Lung (tissue), 11 donors: ENCODE measurements at regions not wholly inside any gene's neighbourhood (a gene's known extent, or its start where the extent isn't known, plus 50 kb on each side); places are given as distances from the start of the nearest gene placed in this dataset.

ENCODE experiments used
- ATAC-seq: fragments of 200-7000 bp; cut with Tn5 transposase; one replicate; pipeline ENCODE4 v1.9.1; 2020; ENCODE audit warnings: moderate number of reproducible peaks; ENCODE audit not compliant: insufficient read depth, low FRiP score
- DNase-seq, 3 donors: peaks; one replicate each; pipeline ENCODE4 v3.0.0-alpha.2; 2013 to 2017
- H3K27ac ChIP-seq, 2 donors: one replicate each; pipeline ENCODE4 v1.5.1; 2013; ENCODE audit warnings: mild to moderate bottlenecking in 2 of 2, moderate library complexity in 2 of 2, control low read depth in 1 of 2, inconsistent platforms in 1 of 2, low read depth in 1 of 2, low read length in 1 of 2
- H3K27me3 ChIP-seq, 3 donors: one replicate each; pipeline ENCODE4 v1.5.1; 2013; ENCODE audit warnings: low read length in 2 of 3; ENCODE audit not compliant: control insufficient read depth in 3 of 3, insufficient read depth in 3 of 3
- H3K36me3 ChIP-seq, 4 donors: one replicate each; pipeline ENCODE4 v1.5.1; 2013; ENCODE audit warnings: low read length in 4 of 4, mild to moderate bottlenecking in 1 of 4, moderate library complexity in 1 of 4; ENCODE audit not compliant: control insufficient read depth in 4 of 4, insufficient read depth in 4 of 4
- H3K4me1 ChIP-seq, 5 donors: one replicate each; pipeline ENCODE4 v1.5.1; 2013; ENCODE audit warnings: low read length in 5 of 5, mild to moderate bottlenecking in 2 of 5, moderate library complexity in 1 of 5; ENCODE audit not compliant: control insufficient read depth in 5 of 5, insufficient read depth in 5 of 5
- H3K4me3 ChIP-seq: one replicate; pipeline ENCODE4 v1.5.1; 2013; ENCODE audit warnings: mild to moderate bottlenecking, control low read depth, moderate library complexity
- H3K9ac ChIP-seq, 2 donors: one replicate each; pipeline ENCODE4 v1.5.1; 2013; ENCODE audit warnings: low read length in 2 of 2, control low read depth in 1 of 2; ENCODE audit not compliant: insufficient read depth in 1 of 2
- H3K9me3 ChIP-seq, 4 donors: one replicate each; pipeline ENCODE4 v1.5.1; 2013; ENCODE audit warnings: low read length in 3 of 4, mild to moderate bottlenecking in 1 of 4, moderate library complexity in 1 of 4; ENCODE audit not compliant: control insufficient read depth in 4 of 4, insufficient read depth in 3 of 4
- CTCF ChIP-seq: IDR thresholded peaks from 2 replicates; pipeline ENCODE4 v1.5.1; 2012; ENCODE audit warnings: mild to moderate bottlenecking; ENCODE audit errors: control extremely low read depth, extremely low read depth
- WGBS, 2 donors: extraction: QIAGEN DNeasy Blood & Tissue Kit; methylation state at CpG; one replicate each; pipeline ENCODE4 v1.1.7; 2013; 5-methylcytosine and 5-hydroxymethylcytosine counted together
- donor health status: control.
- donor health status: control.
- donor health status: Bipolar disorder and iron deficiency.
- donor health status: healthy.
- donor health status: DM: yes; HTN: yes; CAD: no.

GRCh38 chr15:95763426-95763825 lies 567.1 kb upstream of the NR2F2 start:
- Histone ChIP-seq H3K4me1 (no peaks in the 10 kb centered on the region), H3K36me3 (no peaks in the 10 kb centered on the region), H3K27ac (no peak overlapping the region), H3K9me3 (no peaks in the 10 kb centered on the region), H3K9ac (no peak overlapping the region), H3K27me3 (no peaks in the 10 kb centered on the region), H3K4me3 (no peak overlapping the region)
- DNase-seq (no peak), ATAC-seq (no peak)
- 78 to 92% methylated on average over 4 of the region's 4 CpGs for WGBS, 2 donors
- no peak for TF ChIP-seq CTCF

- H3K36me3 ChIP-seq: no peaks in the 10 kb centered on the region
- H3K27ac ChIP-seq: no peak overlapping the region
- TF ChIP-seq CTCF: no peak
- H3K4me3 ChIP-seq: no peak overlapping the region
- no peaks in the 10 kb centered on the region for H3K9me3 ChIP-seq
- H3K4me1 ChIP-seq: no peaks in the 10 kb centered on the region
- no peaks in the 10 kb centered on the region for H3K27me3 ChIP-seq
- no peak for DNase-seq
- ATAC-seq: no peak
- no peak overlapping the region for H3K9ac ChIP-seq
- WGBS, 2 donors: 76 to 78% methylated on average over 2 of the region's 2 CpGs
Measured at GRCh38 chr15:95765161-95765560, 565.3 kb upstream of the NR2F2 start.

- no peaks in the 10 kb centered on the region for H3K36me3 ChIP-seq
- no peaks in the 10 kb centered on the region for H3K4me1 ChIP-seq
- no peak for DNase-seq
- H3K9me3 ChIP-seq: no peaks in the 10 kb centered on the region
- H3K9ac ChIP-seq: no peak overlapping the region
- no peak for ATAC-seq
- no peaks in the 10 kb centered on the region for H3K27me3 ChIP-seq
- no peak for TF ChIP-seq CTCF
- no peak overlapping the region for H3K27ac ChIP-seq
- H3K4me3 ChIP-seq: no peak overlapping the region
Measured at GRCh38 chr15:95770196-95770595, 560.3 kb upstream of the NR2F2 start.

GRCh38 chr15:95772982-95773381 lies 557.5 kb upstream of the NR2F2 start:
- no peak overlapping the region for H3K4me3 ChIP-seq
- no peak for TF ChIP-seq CTCF
- ATAC-seq (no peak), DNase-seq (no peak)
- H3K27ac ChIP-seq: no peak overlapping the region
- no peaks in the 10 kb centered on the region for H3K27me3 ChIP-seq
- H3K4me1 ChIP-seq: no peaks in the 10 kb centered on the region
- H3K9me3 ChIP-seq: no peaks in the 10 kb centered on the region
- H3K9ac ChIP-seq: no peak overlapping the region
- no peaks in the 10 kb centered on the region for H3K36me3 ChIP-seq
- WGBS, 2 donors: 86 to 89% methylated on average over 3 of the region's 3 CpGs
